ELF-1 (cell line): ENCODE measurements at regions not wholly inside any gene's neighbourhood (a gene's known extent, or its start where the extent isn't known, plus 50 kb on each side); places are given as distances from the start of the nearest gene placed in this dataset.

Experiments
- DNase-seq: peaks from one replicate; pipeline ENCODE4 v3.0.0-alpha.2; 2016; ENCODE audit warnings: low read depth, low spot score

DNA sequence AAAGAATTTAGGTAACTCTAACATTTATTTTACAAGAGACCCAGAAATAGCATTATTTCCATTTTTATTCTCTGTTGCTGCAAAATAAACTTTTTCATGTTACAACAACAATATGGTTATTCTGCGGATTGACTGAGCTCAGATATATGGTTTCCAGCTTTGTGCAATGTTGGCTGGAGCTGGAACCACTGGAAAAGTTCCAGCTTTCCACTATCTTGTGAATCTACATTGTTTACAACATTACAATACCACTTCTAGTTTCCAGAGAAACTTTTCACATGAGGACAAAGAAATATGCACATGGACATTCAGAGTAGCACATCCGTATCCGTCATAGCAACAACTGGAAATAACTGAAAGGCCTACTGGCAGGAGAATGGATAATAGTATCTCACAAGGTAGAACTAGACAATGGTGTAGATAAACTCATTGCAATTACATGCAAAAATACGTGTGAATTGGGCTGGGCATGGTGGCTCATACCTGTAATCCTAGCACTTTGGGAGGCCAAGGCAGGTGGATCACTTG, 436.1 kb upstream of the ADAMTS16 start:
- no peak for DNase-seq

DNA sequence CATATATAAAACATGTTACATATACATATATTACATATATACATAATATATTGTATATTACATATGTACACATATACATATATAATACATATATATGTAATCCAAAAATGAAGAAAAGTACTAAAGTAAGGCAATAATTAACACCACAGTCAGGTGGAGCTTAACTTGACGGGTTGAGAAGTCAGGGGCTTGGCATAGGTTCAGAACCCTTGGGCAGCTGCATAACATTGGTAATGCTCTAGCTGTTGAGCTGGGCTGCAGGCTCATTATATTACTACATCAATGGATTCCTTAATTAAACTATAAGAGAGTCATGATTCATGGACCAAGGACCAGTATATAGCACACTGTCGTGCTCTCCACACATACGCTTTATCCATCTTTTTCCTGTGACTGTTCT, 435.2 kb upstream of the ADAMTS16 start:
- DNase-seq, result no peak

DNA sequence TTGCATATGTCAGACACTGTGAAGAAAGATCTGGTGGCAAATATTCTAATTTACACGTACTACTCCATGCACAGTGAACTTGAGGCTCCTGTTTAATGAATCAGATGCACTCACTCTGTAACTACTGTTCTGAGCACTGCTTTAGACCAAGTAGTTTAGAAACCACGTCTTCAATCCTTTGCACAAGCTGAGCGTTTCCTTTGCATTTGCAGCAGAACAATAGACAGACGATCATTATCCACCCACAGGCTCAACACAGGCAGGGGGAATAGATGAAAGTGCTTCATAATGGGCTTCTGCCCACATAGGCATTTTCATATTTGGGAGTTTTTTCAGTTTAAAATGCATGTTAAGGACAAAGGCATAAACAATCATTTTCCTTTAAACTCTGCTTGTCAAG, 423.3 kb upstream of the ADAMTS16 start:
- no peak for DNase-seq

GRCh38 chr5:4717446-4717845, 422.7 kb upstream of the ADAMTS16 start:
- no peak for DNase-seq

DNA sequence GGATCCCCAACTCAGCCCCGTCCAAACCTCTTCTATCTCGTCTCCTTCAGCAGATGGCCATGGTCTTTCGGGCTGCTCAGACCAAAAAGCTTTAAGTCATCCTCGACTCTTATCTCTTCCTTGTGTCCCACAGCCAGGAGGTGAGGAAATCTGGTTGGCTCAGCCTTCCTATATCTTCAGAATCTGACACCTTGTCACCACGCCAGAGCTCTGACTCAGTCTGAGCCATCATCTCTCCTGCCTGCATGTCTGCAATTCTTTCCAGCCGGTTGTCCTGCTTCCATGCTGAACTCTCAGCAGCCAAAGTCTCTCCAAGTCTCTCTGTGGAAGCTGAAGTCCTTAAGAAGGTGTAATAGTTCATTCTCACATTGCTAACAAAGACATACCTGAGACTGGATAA, 419.3 kb upstream of the ADAMTS16 start:
- DNase-seq, result no peak

DNA sequence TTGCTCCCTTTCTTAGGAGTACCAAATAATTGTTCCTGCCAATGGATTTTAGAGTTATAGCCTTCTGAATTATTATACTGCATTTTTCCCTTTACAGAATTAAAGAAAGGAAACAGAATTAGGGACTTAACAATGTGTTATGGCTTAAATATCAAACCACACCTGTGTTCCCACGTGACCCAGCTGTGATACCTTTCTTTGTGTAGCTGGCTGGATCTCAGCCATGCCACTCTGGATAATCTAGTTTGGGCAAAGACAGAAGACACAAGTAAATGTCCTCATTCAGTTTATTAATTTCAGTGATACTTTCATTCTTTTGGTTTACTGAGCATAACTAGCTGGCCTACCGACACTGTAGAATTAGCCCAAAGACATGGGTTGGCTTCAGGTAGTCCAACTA, 417.2 kb upstream of the ADAMTS16 start:
- no peak for DNase-seq

- DNase-seq, result no peak
These were observed 414.5 kb upstream of the ADAMTS16 start for GRCh38 chr5:4725594-4725993.

GRCh38 chr5:4730279-4730678, 409.9 kb upstream of the ADAMTS16 start:
- DNase-seq, result no peak

GRCh38 chr5:4734348-4734747, 405.8 kb upstream of the ADAMTS16 start:
- no peak for DNase-seq

DNA sequence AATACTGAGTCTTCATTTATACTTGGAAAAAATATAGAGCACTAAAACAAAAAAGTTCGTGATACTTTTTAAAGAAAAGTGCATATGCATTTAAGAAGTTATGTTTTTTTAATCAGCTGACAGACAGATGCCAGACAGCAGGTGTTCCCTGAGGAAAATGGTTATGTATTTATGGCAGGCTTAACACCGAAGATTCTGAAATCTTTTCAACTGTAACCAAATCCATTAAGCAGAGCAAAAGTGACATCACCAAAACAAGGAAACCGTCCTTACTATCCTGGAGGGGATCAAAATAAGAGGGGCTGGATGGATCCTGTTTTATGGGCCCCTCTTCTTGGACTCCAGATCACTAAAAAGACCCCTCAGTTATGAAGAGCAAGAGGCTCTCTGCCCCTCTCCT, 404.9 kb upstream of the ADAMTS16 start:
- no peak for DNase-seq

GRCh38 chr5:4737868-4738267, 402.3 kb upstream of the ADAMTS16 start:
- no peak for DNase-seq

DNA sequence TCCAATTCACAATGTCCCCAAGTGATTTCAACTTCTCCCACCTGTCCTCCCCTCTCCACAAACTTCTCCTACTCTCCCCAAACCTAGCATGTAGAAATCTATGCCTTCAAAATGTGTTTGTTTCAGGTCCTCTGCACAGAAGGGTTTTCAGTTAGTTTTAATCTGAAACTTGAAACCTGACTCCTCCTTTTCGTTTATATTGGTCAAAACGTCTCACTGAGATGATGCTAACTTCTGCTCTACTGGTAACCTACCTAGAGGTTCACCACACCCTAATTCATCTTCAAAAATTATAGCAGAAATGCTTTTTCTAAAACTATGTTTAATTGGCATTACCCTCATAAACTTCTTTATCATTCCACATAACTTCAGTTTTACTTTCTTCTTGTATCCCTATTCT, 401.8 kb upstream of the ADAMTS16 start:
- DNase-seq, result no peak

- DNase-seq, result no peak
These were observed 400.0 kb upstream of the ADAMTS16 start for GRCh38 chr5:4740156-4740555.

GRCh38 chr5:4758550-4758949, 381.6 kb upstream of the ADAMTS16 start:
- no peak for DNase-seq

DNA sequence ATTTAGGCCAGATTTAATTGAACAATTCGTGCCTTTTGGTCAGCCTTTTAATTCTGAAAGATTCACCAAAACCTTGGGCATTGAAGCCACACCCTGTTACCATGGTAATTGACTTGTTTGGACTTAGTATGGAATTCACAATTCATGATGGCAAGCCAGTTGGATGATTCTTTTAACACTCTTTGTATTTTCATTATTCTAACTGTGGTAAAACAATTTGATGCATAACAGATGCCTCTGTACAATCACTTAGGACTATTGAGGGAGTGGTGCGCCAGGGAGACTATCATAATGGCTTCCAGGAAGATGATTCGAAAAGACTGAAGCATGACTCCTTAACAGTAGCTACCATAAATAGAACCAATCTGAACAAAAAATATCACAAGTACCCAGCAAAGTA, 381.1 kb upstream of the ADAMTS16 start:
- no peak for DNase-seq

- no peak for DNase-seq
These were observed 377.8 kb upstream of the ADAMTS16 start for GRCh38 chr5:4762316-4762715.

DNA sequence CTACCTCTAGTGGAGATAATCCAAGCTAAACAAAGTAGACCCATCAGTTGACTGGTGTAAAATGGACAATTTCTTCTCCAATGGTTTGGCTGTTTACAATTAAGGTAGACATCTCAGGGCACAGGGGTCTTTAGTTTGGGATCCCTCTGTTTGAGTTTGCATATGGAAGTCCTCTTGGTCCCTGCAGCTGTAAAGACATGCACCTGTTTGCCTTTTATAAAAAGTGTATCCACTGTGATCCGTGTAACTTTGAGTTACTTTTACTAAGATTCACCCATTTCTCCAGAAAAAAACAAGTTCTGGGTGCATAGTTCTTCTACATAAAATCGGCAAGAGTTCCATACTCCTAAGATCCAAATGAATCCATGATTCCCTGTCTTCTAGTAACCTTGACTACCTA, 374.7 kb upstream of the ADAMTS16 start:
- no peak for DNase-seq

DNA sequence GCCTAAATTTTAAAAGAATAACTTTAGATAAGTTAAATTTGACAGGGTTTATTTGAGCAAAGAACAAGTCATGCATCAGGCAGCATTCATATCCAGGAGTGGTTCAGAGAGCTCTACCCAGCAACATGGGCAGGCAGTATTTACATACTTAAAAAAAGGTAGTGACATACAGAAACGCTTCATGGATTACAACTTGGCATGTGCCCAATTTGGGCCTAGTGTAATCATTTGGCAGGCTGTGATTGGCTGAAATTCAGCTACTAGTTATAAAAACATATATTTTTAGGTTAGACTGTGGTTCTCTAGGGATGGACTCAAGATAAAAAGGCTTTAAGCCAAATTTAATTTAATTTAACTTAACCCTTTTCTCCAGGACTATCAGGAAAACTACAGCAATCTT, 374.0 kb upstream of the ADAMTS16 start:
- DNase-seq, result no peak

- no peak for DNase-seq
These were observed 367.5 kb upstream of the ADAMTS16 start for GRCh38 chr5:4772591-4772990.

DNA sequence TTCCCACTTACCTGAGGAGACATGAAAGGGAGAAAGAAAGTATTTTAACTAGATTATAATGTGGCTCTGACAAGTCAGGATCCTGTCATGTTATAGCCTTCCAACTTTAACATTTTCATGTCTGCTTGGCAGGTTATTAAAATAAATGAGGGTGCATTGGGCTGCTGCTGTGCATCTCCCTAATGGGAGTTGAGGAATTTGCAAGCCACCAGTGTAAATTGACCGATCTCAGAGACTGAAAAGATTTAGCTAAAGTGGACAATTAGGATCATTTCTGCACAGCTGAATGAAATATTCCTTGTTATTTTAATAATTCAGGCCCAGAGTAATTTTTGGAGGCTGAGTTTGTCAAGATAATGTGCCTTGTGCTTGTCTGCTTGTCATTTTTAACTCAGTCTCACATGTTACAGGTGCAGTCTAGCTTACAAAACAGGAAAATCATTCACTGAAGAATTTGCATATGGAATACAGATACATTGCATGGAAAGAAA, 366.3 kb upstream of the ADAMTS16 start:
- DNase-seq, result no peak

GRCh38 chr5:4777435-4777834, 362.7 kb upstream of the ADAMTS16 start:
- DNase-seq, result no peak

- DNase-seq, result no peak
These were observed 359.5 kb upstream of the ADAMTS16 start for GRCh38 chr5:4780633-4781032.

DNA sequence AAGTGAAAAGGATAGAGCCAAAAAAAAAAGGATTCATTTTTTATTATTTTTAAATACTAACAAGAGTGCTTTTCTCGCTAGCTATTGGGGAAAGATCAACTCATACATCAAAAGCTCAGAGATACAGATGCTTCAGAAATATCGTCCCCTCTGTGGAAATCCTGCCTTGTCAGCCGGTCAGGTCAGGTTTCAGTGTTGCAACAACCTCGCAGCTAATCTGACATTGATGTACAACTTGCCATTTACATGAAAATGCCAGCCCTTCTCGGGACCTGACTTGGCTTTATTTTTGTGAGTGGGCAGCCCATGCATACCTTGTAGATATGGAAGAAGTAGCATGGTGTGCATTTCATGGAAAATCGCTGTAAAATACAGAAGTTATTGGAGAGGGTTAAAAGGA, 358.8 kb upstream of the ADAMTS16 start:
- DNase-seq, result no peak

GRCh38 chr5:4785971-4786370, 354.2 kb upstream of the ADAMTS16 start:
- DNase-seq, result no peak
